Stimulated activated naive CD8-positive, alpha-beta T cell treated with anti-CD3 and anti-CD28 coated beads, Interleukin-15, amount 100 ng/mL, for 72 hours (primary cell): ENCODE measurements at regions not wholly inside any gene's neighbourhood (a gene's known extent, or its start where the extent isn't known, plus 50 kb on each side); places are given as distances from the start of the nearest gene placed in this dataset.
"Not testable (repeated sequence)": the region's sequence is repeated elsewhere in the genome, so short reads cannot be mapped to it uniquely, and the experiment has no call there.

Experiments
- ATAC-seq: fragments of 150-1000 bp; cut with Tn5 transposase; 2 replicates; pipeline ENCODE4 v1.10.0; 2021; ENCODE audit warnings: mild to moderate bottlenecking, moderate library complexity
- DNase-seq, 2 donors: peaks; one replicate each; pipeline ENCODE4 v3.0.0; 2021 to 2022
- H3K27ac Mint-ChIP-seq, 2 donors: one replicate each; pipeline ENCODE4 v1.8.0; 2022; ENCODE audit warnings: mild to moderate bottlenecking in 2 of 2, mixed read lengths in 2 of 2, moderate library complexity in 2 of 2
- H3K27me3 Mint-ChIP-seq: one replicate; pipeline ENCODE4 v1.8.0; 2022; ENCODE audit warnings: mixed read lengths
- H3K4me1 Mint-ChIP-seq: one replicate; pipeline ENCODE4 v1.8.0; 2022; ENCODE audit warnings: mild to moderate bottlenecking, mixed read lengths
- H3K4me3 Mint-ChIP-seq, 2 donors: one replicate each; pipeline ENCODE4 v1.8.0; 2022; ENCODE audit warnings: mild to moderate bottlenecking in 2 of 2, mixed read lengths in 2 of 2, moderate library complexity in 1 of 2
- H3K9me3 Mint-ChIP-seq, 2 donors: one replicate each; pipeline ENCODE4 v1.8.0; 2022; ENCODE audit warnings: mixed read lengths in 2 of 2

GRCh38 chr2:117557626-117558025 lies 256.9 kb upstream of the DDX18 start:
- no peak overlapping the region for H3K4me3 Mint-ChIP-seq
- ATAC-seq, result no peak
- H3K27ac Mint-ChIP-seq, result no peak overlapping the region
- no peaks in the 10 kb centered on the region for H3K4me1 Mint-ChIP-seq
- no peaks in the 10 kb centered on the region for H3K27me3 Mint-ChIP-seq
- no peaks in the 10 kb centered on the region for H3K9me3 Mint-ChIP-seq
- DNase-seq, result no peak

- H3K9me3 Mint-ChIP-seq, result peaks cover 5 to 15% of the 10 kb centered on the region in 2 donors
Measured at GRCh38 chr2:117562654-117563053, 251.8 kb upstream of the DDX18 start.

GRCh38 chr2:117571590-117572349 lies 242.7 kb upstream of the DDX18 start:
- DNase-seq (no peak), ATAC-seq (no peak)
- Mint-ChIP-seq H3K4me3 (no peak overlapping the region), H3K4me1 (no peaks in the 10 kb centered on the region), H3K9me3 (peaks cover 6 to 37% of the 10 kb centered on the region in 2 donors), H3K27ac (peak overlapping the region in 1 of 2 donors; percentile 67), H3K27me3 (no peaks in the 10 kb centered on the region)

More at GRCh38 chr2:117562654-117563053, 251.8 kb upstream of the DDX18 start:
- Mint-ChIP-seq H3K27ac (no peak overlapping the region), H3K4me1 (no peaks in the 10 kb centered on the region), H3K27me3 (no peaks in the 10 kb centered on the region), H3K4me3 (no peak overlapping the region)
- ATAC-seq (no peak), DNase-seq (no peak)

GRCh38 chr2:117587310-117587709 lies 227.2 kb upstream of the DDX18 start:
- Mint-ChIP-seq H3K27ac (no peak overlapping the region), H3K4me3 (no peak overlapping the region), H3K4me1 (no peaks in the 10 kb centered on the region), H3K27me3 (no peaks in the 10 kb centered on the region), H3K9me3 (peaks cover 7 to 14% of the 10 kb centered on the region in 2 donors)
- DNase-seq, result no peak
- no peak for ATAC-seq

GRCh38 chr2:117603060-117603459 lies 211.4 kb upstream of the DDX18 start:
- H3K27ac Mint-ChIP-seq, result no peak overlapping the region
- DNase-seq (no peak), ATAC-seq (no peak)
- peaks cover 7 to 15% of the 10 kb centered on the region in 2 donors for H3K9me3 Mint-ChIP-seq
- H3K4me3 Mint-ChIP-seq, result no peak overlapping the region
- H3K27me3 Mint-ChIP-seq, result peaks cover 8% of the 10 kb centered on the region
- H3K4me1 Mint-ChIP-seq, result no peaks in the 10 kb centered on the region

GRCh38 chr2:117603567-117603966 lies 210.9 kb upstream of the DDX18 start:
- Mint-ChIP-seq H3K4me3 (no peak overlapping the region), H3K4me1 (no peaks in the 10 kb centered on the region), H3K27ac (no peak overlapping the region), H3K27me3 (peaks cover 3% of the 10 kb centered on the region), H3K9me3 (peaks cover 2 to 13% of the 10 kb centered on the region in 2 donors)
- DNase-seq, result no peak
- no peak for ATAC-seq

GRCh38 chr2:117607202-117607601 lies 207.3 kb upstream of the DDX18 start:
- ATAC-seq (no peak), DNase-seq (no peak)

GRCh38 chr2:117613101-117613500 lies 201.4 kb upstream of the DDX18 start:
- no peaks in the 10 kb centered on the region for H3K4me1 Mint-ChIP-seq
- no peak overlapping the region for H3K4me3 Mint-ChIP-seq
- no peaks in the 10 kb centered on the region for H3K9me3 Mint-ChIP-seq

More at GRCh38 chr2:117607202-117607601, 207.3 kb upstream of the DDX18 start:
- Mint-ChIP-seq H3K4me1 (no peaks in the 10 kb centered on the region), H3K27ac (no peak overlapping the region), H3K9me3 (peaks cover 0 to 5% of the 10 kb centered on the region in 2 donors), H3K27me3 (no peaks in the 10 kb centered on the region), H3K4me3 (no peak overlapping the region)

GRCh38 chr2:117614296-117614695 lies 200.2 kb upstream of the DDX18 start:
- Mint-ChIP-seq H3K27ac (no peak overlapping the region), H3K9me3 (no peaks in the 10 kb centered on the region), H3K4me3 (no peak overlapping the region), H3K4me1 (no peaks in the 10 kb centered on the region), H3K27me3 (no peaks in the 10 kb centered on the region)
- DNase-seq (no peak), ATAC-seq (no peak)

More at GRCh38 chr2:117613101-117613500, 201.4 kb upstream of the DDX18 start:
- H3K27me3 Mint-ChIP-seq, result no peaks in the 10 kb centered on the region
- no peak for ATAC-seq
- no peak overlapping the region for H3K27ac Mint-ChIP-seq
- no peak for DNase-seq

GRCh38 chr2:117614823-117615534 lies 199.5 kb upstream of the DDX18 start:
- ATAC-seq (no peak), DNase-seq (no peak)
- Mint-ChIP-seq H3K4me1 (no peaks in the 10 kb centered on the region), H3K27me3 (no peaks in the 10 kb centered on the region), H3K27ac (no peak overlapping the region), H3K4me3 (no peak overlapping the region), H3K9me3 (no peaks in the 10 kb centered on the region)

- no peaks in the 10 kb centered on the region for H3K4me1 Mint-ChIP-seq
- no peaks in the 10 kb centered on the region for H3K9me3 Mint-ChIP-seq
- no peak overlapping the region for H3K4me3 Mint-ChIP-seq
- no peaks in the 10 kb centered on the region for H3K27me3 Mint-ChIP-seq
- H3K27ac Mint-ChIP-seq, result no peak overlapping the region
- ATAC-seq (no peak), DNase-seq (no peak)
Measured at GRCh38 chr2:117618607-117619006, 195.9 kb upstream of the DDX18 start.

- Mint-ChIP-seq H3K27me3 (no peaks in the 10 kb centered on the region), H3K27ac (no peak overlapping the region), H3K9me3 (no peaks in the 10 kb centered on the region), H3K4me3 (no peak overlapping the region), H3K4me1 (no peaks in the 10 kb centered on the region)
- DNase-seq, result no peak
- no peak for ATAC-seq
Measured at GRCh38 chr2:117621326-117621725, 193.2 kb upstream of the DDX18 start.

- ATAC-seq, H3K4me1 Mint-ChIP-seq, H3K27ac Mint-ChIP-seq, H3K9me3 Mint-ChIP-seq, DNase-seq, H3K4me3 Mint-ChIP-seq, H3K27me3 Mint-ChIP-seq: not testable (repeated sequence)
Measured at GRCh38 chr2:117623175-117623574, 191.3 kb upstream of the DDX18 start.

GRCh38 chr2:117631152-117631945 lies 183.1 kb upstream of the DDX18 start:
- Mint-ChIP-seq H3K27ac (no peak overlapping the region), H3K27me3 (no peaks in the 10 kb centered on the region), H3K4me3 (no peak overlapping the region), H3K4me1 (no peaks in the 10 kb centered on the region), H3K9me3 (no peaks in the 10 kb centered on the region)
- DNase-seq, result no peak
- ATAC-seq, result no peak

GRCh38 chr2:117635481-117635880 lies 179.0 kb upstream of the DDX18 start:
- H3K9me3 Mint-ChIP-seq, result peaks cover 0 to 11% of the 10 kb centered on the region in 2 donors
- H3K27ac Mint-ChIP-seq, result no peak overlapping the region
- no peak for DNase-seq
- no peaks in the 10 kb centered on the region for H3K27me3 Mint-ChIP-seq
- no peaks in the 10 kb centered on the region for H3K4me1 Mint-ChIP-seq
- H3K4me3 Mint-ChIP-seq, result no peak overlapping the region
- ATAC-seq, result no peak

- Mint-ChIP-seq H3K4me1 (no peaks in the 10 kb centered on the region), H3K27me3 (no peaks in the 10 kb centered on the region), H3K27ac (no peak overlapping the region), H3K9me3 (peaks cover 0 to 11% of the 10 kb centered on the region in 2 donors), H3K4me3 (no peak overlapping the region)
- no peak for DNase-seq
- no peak for ATAC-seq
Measured at GRCh38 chr2:117639401-117639800, 175.1 kb upstream of the DDX18 start.
